ENCODE measurements at regions not wholly inside any gene's neighbourhood (a gene's known extent, or its start where the extent isn't known, plus 50 kb on each side); places are given as distances from the start of the nearest gene placed in this dataset.

- Histone ChIP-seq H3K27me3 (ENCODE audit: control insufficient read depth, insufficient read depth, low read length) (no peaks in the 10 kb centered on the region), H3K4me3 (ENCODE audit: low read length) (no peak overlapping the region), H3K27ac (ENCODE audit: low read length) (no peak overlapping the region), H3K4me1 (ENCODE audit: control insufficient read depth, insufficient read depth, low read length) (no peaks in the 10 kb centered on the region), H3K9me3 (ENCODE audit: control insufficient read depth, insufficient read depth, low read length) (peaks cover 1% of the 10 kb centered on the region), H3K36me3 (ENCODE audit: control insufficient read depth, insufficient read depth, low read length) (no peaks in the 10 kb centered on the region)
- 45% methylated on average over 1 of the region's 1 CpG for WGBS (ENCODE audit: insufficient coverage)
- H3K27ac Mint-ChIP-seq = no peak overlapping the region
- no peaks in the 10 kb centered on the region for H3K27me3 Mint-ChIP-seq (ENCODE audit: low read depth in 2 of 2)
- no peaks in the 10 kb centered on the region for H3K36me3 Mint-ChIP-seq
- peaks cover 0 to 6% of the 10 kb centered on the region in 2 donors for H3K4me1 Mint-ChIP-seq
- H3K9me3 Mint-ChIP-seq = peaks cover 0 to 2% of the 10 kb centered on the region in 2 donors
- TF ChIP-seq CTCF (IDR thresholded peaks at IDR 0.05) = no peak
- intact Hi-C loops (cut with micrococcal nuclease) = no loop called here
- ATAC-seq (no peak), DNase-seq (no peak)
- H3K4me3 Mint-ChIP-seq = no peak overlapping the region
Observed at GRCh38 chr9:28735738-28736342, 1162.6 kb upstream of the C9orf72 start.

- Mint-ChIP-seq H3K27me3 (ENCODE audit: low read depth in 2 of 2) (no peaks in the 10 kb centered on the region), H3K36me3 (peaks cover 8% of the 10 kb centered on the region), H3K27ac (no peak overlapping the region), H3K4me3 (no peak overlapping the region), H3K4me1 (peaks cover 0 to 6% of the 10 kb centered on the region in 2 donors), H3K9me3 (peaks cover 8 to 10% of the 10 kb centered on the region in 2 donors)
- 90% methylated on average over 4 of the region's 4 CpGs for WGBS (ENCODE audit: insufficient coverage)
- Histone ChIP-seq H3K36me3 (ENCODE audit: control insufficient read depth, insufficient read depth, low read length) (no peaks in the 10 kb centered on the region), H3K9me3 (ENCODE audit: control insufficient read depth, insufficient read depth, low read length) (peaks cover 17% of the 10 kb centered on the region), H3K27me3 (ENCODE audit: control insufficient read depth, insufficient read depth, low read length) (no peaks in the 10 kb centered on the region), H3K4me3 (ENCODE audit: low read length) (no peak overlapping the region), H3K4me1 (ENCODE audit: control insufficient read depth, insufficient read depth, low read length) (no peaks in the 10 kb centered on the region), H3K27ac (ENCODE audit: low read length) (no peak overlapping the region)
- DNase-seq (no peak), ATAC-seq (no peak)
- no peak for TF ChIP-seq CTCF (IDR thresholded peaks at IDR 0.05)
- intact Hi-C loops (cut with micrococcal nuclease) = no loop called here
Observed at GRCh38 chr9:28741459-28741858, 1168.2 kb upstream of the C9orf72 start.

- Histone ChIP-seq H3K9me3 (ENCODE audit: control insufficient read depth, insufficient read depth, low read length) (peaks cover 5% of the 10 kb centered on the region), H3K4me3 (ENCODE audit: low read length) (no peak overlapping the region), H3K27ac (ENCODE audit: low read length) (no peak overlapping the region), H3K4me1 (ENCODE audit: control insufficient read depth, insufficient read depth, low read length) (no peaks in the 10 kb centered on the region), H3K36me3 (ENCODE audit: control insufficient read depth, insufficient read depth, low read length) (no peaks in the 10 kb centered on the region), H3K27me3 (ENCODE audit: control insufficient read depth, insufficient read depth, low read length) (no peaks in the 10 kb centered on the region)
- no peak for ATAC-seq
- Mint-ChIP-seq H3K36me3 (peaks cover 8% of the 10 kb centered on the region), H3K4me1 (peaks cover 0 to 11% of the 10 kb centered on the region in 2 donors), H3K27me3 (ENCODE audit: low read depth in 2 of 2) (no peaks in the 10 kb centered on the region), H3K4me3 (no peak overlapping the region), H3K27ac (no peak overlapping the region), H3K9me3 (peaks cover 11 to 16% of the 10 kb centered on the region in 2 donors)
- no peak for TF ChIP-seq CTCF (IDR thresholded peaks at IDR 0.05)
- WGBS (ENCODE audit: insufficient coverage) = 89% methylated on average over 9 of the region's 10 CpGs
- no peak for DNase-seq
- intact Hi-C loops (cut with micrococcal nuclease) = no loop called here
Observed at GRCh38 chr9:28747351-28747985, 1174.2 kb upstream of the C9orf72 start.

GRCh38 chr9:28750136-28750535, 1176.9 kb upstream of the C9orf72 start:
- TF ChIP-seq CTCF (IDR thresholded peaks at IDR 0.05) = no peak
- no peaks in the 10 kb centered on the region for H3K27me3 Mint-ChIP-seq (ENCODE audit: low read depth in 2 of 2)
- H3K9me3 Mint-ChIP-seq = peaks cover 6 to 7% of the 10 kb centered on the region in 2 donors
- H3K4me1 Mint-ChIP-seq = peaks cover 0 to 11% of the 10 kb centered on the region in 2 donors
- Histone ChIP-seq H3K27ac (ENCODE audit: low read length) (no peak overlapping the region), H3K9me3 (ENCODE audit: control insufficient read depth, insufficient read depth, low read length) (no peaks in the 10 kb centered on the region), H3K4me3 (ENCODE audit: low read length) (no peak overlapping the region), H3K36me3 (ENCODE audit: control insufficient read depth, insufficient read depth, low read length) (no peaks in the 10 kb centered on the region), H3K27me3 (ENCODE audit: control insufficient read depth, insufficient read depth, low read length) (no peaks in the 10 kb centered on the region), H3K4me1 (ENCODE audit: control insufficient read depth, insufficient read depth, low read length) (no peaks in the 10 kb centered on the region)
- H3K27ac Mint-ChIP-seq = no peak overlapping the region
- intact Hi-C loops (cut with micrococcal nuclease) = no loop called here
- 93% methylated on average over 1 of the region's 2 CpGs for WGBS (ENCODE audit: insufficient coverage)
- no peak for DNase-seq
- ATAC-seq = no peak
- H3K4me3 Mint-ChIP-seq = no peak overlapping the region
- no peaks in the 10 kb centered on the region for H3K36me3 Mint-ChIP-seq
